PC-3 (cell line): ENCODE measurements at regions not wholly inside any gene's neighbourhood (a gene's known extent, or its start where the extent isn't known, plus 50 kb on each side); places are given as distances from the start of the nearest gene placed in this dataset.

Experiments used
- CTCF ChIP-seq: fragments of 300-600 bp; sonication (generic); conservative IDR thresholded peaks from 2 replicates; pipeline ENCODE4 v1.5.1; 2017; ENCODE audit warnings: antibody characterized with exemption, low read depth, mild to moderate bottlenecking, low read length
- EZH2 ChIP-seq: fragments of 300-600 bp; sonication (generic); IDR thresholded peaks from one replicate; pipeline ENCODE4 v1.6.1; 2017; ENCODE audit warnings: antibody characterized with exemption, mild to moderate bottlenecking, low read length; ENCODE audit not compliant: unreplicated experiment

DNA sequence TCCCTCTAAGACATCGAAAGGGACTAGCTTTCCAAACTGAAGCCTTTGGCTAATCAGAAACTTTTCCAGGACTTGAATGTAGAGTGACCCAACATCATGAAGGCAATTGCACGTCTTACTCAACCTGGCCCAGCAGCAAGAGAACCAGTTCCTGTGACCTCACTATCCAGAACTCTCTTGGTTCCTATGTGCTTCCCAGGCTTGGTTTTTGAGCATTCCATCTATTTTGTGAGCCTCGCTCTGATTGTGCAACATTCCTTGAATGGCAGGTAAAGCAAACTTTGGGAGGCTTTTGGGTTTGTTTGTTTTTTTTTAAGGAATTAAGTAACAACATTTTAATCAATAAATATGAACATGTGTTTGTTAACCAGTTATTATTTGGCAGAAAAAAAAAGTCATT is 183.6 kb upstream of the EGLN3 start:
- TF ChIP-seq EZH2 (no peak), CTCF (no peak)
